ENCODE measurements at regions not wholly inside any gene's neighbourhood (a gene's known extent, or its start where the extent isn't known, plus 50 kb on each side); places are given as distances from the start of the nearest gene placed in this dataset.

GRCh38 chr20:12860619-12861247 is 148.0 kb upstream of the SPTLC3 start:
- no peaks in the 10 kb centered on the region for H3K27me3 ChIP-seq (ENCODE audit: control insufficient read depth, insufficient read depth, low read length)
- ATAC-seq (ENCODE audit: low read depth in 2 of 2): no peak

DNA sequence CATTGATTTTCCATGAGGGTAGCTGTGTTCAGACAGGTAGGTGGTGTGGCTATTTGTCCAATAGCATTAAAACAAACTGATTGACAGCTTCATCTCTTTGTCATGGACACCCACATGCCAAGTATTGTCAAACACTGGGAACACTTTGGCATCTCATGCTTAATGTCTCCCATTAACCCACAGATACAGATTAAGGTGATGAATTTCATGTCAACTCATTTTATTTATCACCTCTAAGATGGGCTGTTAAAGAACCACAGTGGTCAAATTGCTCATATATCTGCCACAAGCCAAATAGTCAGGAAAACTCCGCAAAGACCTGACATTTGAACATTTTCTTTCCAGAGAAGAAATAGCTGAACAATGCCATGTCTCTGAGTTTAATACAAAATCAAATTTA is 139.1 kb upstream of the SPTLC3 start:
- Mint-ChIP-seq H3K36me3 (no peaks in the 10 kb centered on the region), H3K4me3 (no peak overlapping the region), H3K9me3 (peaks cover 0 to 5% (median 3%) of the 10 kb centered on the region in 7 donors), H3K27ac (no peak overlapping the region), H3K4me1 (no peaks in the 10 kb centered on the region), H3K27me3 (no peaks in the 10 kb centered on the region)
- ATAC-seq (ENCODE audit: low read depth in 2 of 2) (no peak), DNase-seq (no peak)
- no peaks in the 10 kb centered on the region for H3K36me3 ChIP-seq (ENCODE audit: control insufficient read depth, insufficient read depth, low read length)
- H3K27ac ChIP-seq (ENCODE audit: insufficient read depth, low read length, poor library complexity, severe bottlenecking): no peak overlapping the region
- H3K4me3 ChIP-seq (ENCODE audit: low read depth, low read length): no peak overlapping the region
- H3K4me1 ChIP-seq (ENCODE audit: control insufficient read depth, insufficient read depth, low read length, poor library complexity, severe bottlenecking): no peaks in the 10 kb centered on the region
- H3K27me3 ChIP-seq (ENCODE audit: control insufficient read depth, insufficient read depth, low read length): no peaks in the 10 kb centered on the region
- H3K9me3 ChIP-seq (ENCODE audit: control insufficient read depth in 2 of 2, low read length in 2 of 2): no peaks in the 10 kb centered on the region

More at GRCh38 chr20:12860619-12861247, 148.0 kb upstream of the SPTLC3 start:
- H3K36me3 Mint-ChIP-seq: no peaks in the 10 kb centered on the region
- no peak overlapping the region for H3K27ac Mint-ChIP-seq
- no peaks in the 10 kb centered on the region for H3K27me3 Mint-ChIP-seq
- no peaks in the 10 kb centered on the region for H3K4me1 ChIP-seq (ENCODE audit: control insufficient read depth, insufficient read depth, low read length, poor library complexity, severe bottlenecking)
- H3K27ac ChIP-seq (ENCODE audit: insufficient read depth, low read length, poor library complexity, severe bottlenecking): no peak overlapping the region
- H3K9me3 ChIP-seq (ENCODE audit: control insufficient read depth in 2 of 2, low read length in 2 of 2): no peaks in the 10 kb centered on the region
- DNase-seq: no peak
- no peaks in the 10 kb centered on the region for H3K36me3 ChIP-seq (ENCODE audit: control insufficient read depth, insufficient read depth, low read length)
- H3K9me3 Mint-ChIP-seq: peaks cover 3 to 30% (median 7%) of the 10 kb centered on the region in 7 donors
- H3K4me1 Mint-ChIP-seq: no peaks in the 10 kb centered on the region
- H3K4me3 ChIP-seq (ENCODE audit: low read depth, low read length): no peak overlapping the region
- H3K4me3 Mint-ChIP-seq: no peak overlapping the region

- Mint-ChIP-seq H3K27ac (no peak overlapping the region), H3K36me3 (no peaks in the 10 kb centered on the region), H3K9me3 (peaks cover 0 to 5% (median 0%) of the 10 kb centered on the region in 7 donors), H3K4me3 (no peak overlapping the region), H3K4me1 (no peaks in the 10 kb centered on the region), H3K27me3 (no peaks in the 10 kb centered on the region)
- DNase-seq (no peak), ATAC-seq (ENCODE audit: low read depth in 2 of 2) (no peak)
- Histone ChIP-seq H3K4me1 (ENCODE audit: control insufficient read depth, insufficient read depth, low read length, poor library complexity, severe bottlenecking) (no peaks in the 10 kb centered on the region), H3K36me3 (ENCODE audit: control insufficient read depth, insufficient read depth, low read length) (no peaks in the 10 kb centered on the region), H3K9me3 (ENCODE audit: control insufficient read depth in 2 of 2, low read length in 2 of 2) (no peaks in the 10 kb centered on the region), H3K4me3 (ENCODE audit: low read depth, low read length) (no peak overlapping the region), H3K27ac (ENCODE audit: insufficient read depth, low read length, poor library complexity, severe bottlenecking) (no peak overlapping the region), H3K27me3 (ENCODE audit: control insufficient read depth, insufficient read depth, low read length) (no peaks in the 10 kb centered on the region)
These were observed 138.2 kb upstream of the SPTLC3 start for GRCh38 chr20:12870588-12870987.

DNA sequence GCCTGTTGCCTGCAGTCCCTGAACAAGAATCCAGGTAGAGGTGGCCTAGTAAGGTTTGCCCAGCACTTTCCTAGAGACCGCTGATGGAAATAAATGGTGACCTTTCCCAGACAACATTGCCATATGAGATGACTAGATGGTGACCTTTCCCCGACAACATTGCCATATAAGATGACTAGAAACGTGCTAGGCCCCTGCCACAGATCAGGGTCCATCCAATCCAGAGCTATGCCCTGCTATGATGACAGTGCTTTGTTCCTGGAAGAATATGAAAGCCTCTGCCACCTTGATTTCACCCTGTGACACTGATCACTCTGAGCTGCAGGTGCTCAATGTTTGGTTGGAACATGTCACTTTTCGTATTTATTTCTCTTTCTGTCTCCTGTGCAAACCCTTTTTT is 133.8 kb upstream of the SPTLC3 start:
- Histone ChIP-seq H3K9me3 (ENCODE audit: control insufficient read depth in 2 of 2, low read length in 2 of 2) (no peaks in the 10 kb centered on the region), H3K27ac (ENCODE audit: insufficient read depth, low read length, poor library complexity, severe bottlenecking) (no peak overlapping the region), H3K4me1 (ENCODE audit: control insufficient read depth, insufficient read depth, low read length, poor library complexity, severe bottlenecking) (no peaks in the 10 kb centered on the region), H3K4me3 (ENCODE audit: low read depth, low read length) (no peak overlapping the region), H3K27me3 (ENCODE audit: control insufficient read depth, insufficient read depth, low read length) (no peaks in the 10 kb centered on the region), H3K36me3 (ENCODE audit: control insufficient read depth, insufficient read depth, low read length) (no peaks in the 10 kb centered on the region)
- ATAC-seq (ENCODE audit: low read depth in 2 of 2) (no peak), DNase-seq (no peak)
- H3K4me3 Mint-ChIP-seq: no peak overlapping the region
- H3K36me3 Mint-ChIP-seq: no peaks in the 10 kb centered on the region
- H3K27me3 Mint-ChIP-seq: no peaks in the 10 kb centered on the region
- H3K27ac Mint-ChIP-seq: no peak overlapping the region
- no peaks in the 10 kb centered on the region for H3K4me1 Mint-ChIP-seq
- H3K9me3 Mint-ChIP-seq: peaks cover 0 to 3% (median 1%) of the 10 kb centered on the region in 7 donors

DNA sequence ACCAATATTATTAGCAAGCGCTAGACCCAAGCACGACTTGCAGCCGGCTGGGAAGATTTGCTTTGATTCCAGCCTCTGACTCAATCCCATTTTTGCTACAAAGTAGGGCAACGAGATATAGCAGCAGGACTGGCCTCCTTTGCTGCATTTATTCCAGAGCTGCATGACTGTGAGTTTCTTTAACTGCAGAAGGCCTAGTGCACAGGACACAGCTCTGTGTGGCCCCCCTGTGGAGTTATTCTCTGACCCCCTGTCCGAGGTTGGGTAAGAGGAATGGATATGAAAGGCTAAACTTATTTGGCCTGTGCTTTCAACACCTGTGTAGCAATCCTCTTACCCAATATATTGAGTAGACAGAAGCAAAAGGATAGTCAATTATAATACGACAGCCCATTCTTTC is 133.3 kb upstream of the SPTLC3 start:
- Histone ChIP-seq H3K36me3 (ENCODE audit: control insufficient read depth, insufficient read depth, low read length) (no peaks in the 10 kb centered on the region), H3K27ac (ENCODE audit: insufficient read depth, low read length, poor library complexity, severe bottlenecking) (no peak overlapping the region), H3K9me3 (ENCODE audit: control insufficient read depth in 2 of 2, low read length in 2 of 2) (no peaks in the 10 kb centered on the region), H3K4me3 (ENCODE audit: low read depth, low read length) (no peak overlapping the region), H3K27me3 (ENCODE audit: control insufficient read depth, insufficient read depth, low read length) (no peaks in the 10 kb centered on the region), H3K4me1 (ENCODE audit: control insufficient read depth, insufficient read depth, low read length, poor library complexity, severe bottlenecking) (no peaks in the 10 kb centered on the region)
- no peaks in the 10 kb centered on the region for H3K4me1 Mint-ChIP-seq
- H3K9me3 Mint-ChIP-seq: peaks cover 0 to 3% (median 1%) of the 10 kb centered on the region in 7 donors
- no peaks in the 10 kb centered on the region for H3K36me3 Mint-ChIP-seq
- no peak overlapping the region for H3K27ac Mint-ChIP-seq
- DNase-seq (no peak), ATAC-seq (ENCODE audit: low read depth in 2 of 2) (no peak)
- no peak overlapping the region for H3K4me3 Mint-ChIP-seq
- H3K27me3 Mint-ChIP-seq: no peaks in the 10 kb centered on the region

DNA sequence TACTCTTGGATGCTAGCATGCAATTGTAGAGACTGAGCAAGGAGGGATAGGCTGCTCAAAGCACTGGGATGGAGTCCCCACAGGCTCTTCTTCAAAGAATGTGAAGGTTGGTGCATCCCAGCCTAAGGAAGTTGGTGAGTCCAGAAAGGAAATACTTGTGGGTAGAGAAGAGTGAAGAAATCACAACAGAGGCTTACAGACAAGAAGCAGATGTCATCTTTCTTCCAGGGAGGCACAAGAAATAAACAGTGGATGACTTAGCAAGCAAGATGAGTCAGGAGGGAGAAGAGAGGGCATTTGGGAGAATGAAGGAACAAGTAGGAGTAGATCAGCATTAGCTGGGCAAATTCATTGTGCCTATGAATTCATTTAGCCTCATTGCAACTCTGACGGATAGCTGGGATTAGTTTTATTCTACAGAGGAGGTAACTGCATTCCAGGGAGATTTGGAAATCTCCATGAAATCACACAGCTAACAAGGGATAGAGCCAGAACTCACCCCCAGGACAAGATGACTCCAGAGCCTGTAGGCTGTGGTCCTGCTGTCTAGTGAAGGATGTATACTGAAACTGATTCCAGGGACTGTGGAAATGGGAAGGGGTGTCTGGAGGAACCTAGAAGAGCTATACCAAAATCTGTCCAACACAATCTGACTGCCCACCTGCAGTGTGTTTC is 125.8 kb upstream of the SPTLC3 start:
- Histone ChIP-seq H3K27me3 (ENCODE audit: control insufficient read depth, insufficient read depth, low read length) (no peaks in the 10 kb centered on the region), H3K4me1 (ENCODE audit: control insufficient read depth, insufficient read depth, low read length, poor library complexity, severe bottlenecking) (no peaks in the 10 kb centered on the region), H3K4me3 (ENCODE audit: low read depth, low read length) (no peak overlapping the region), H3K9me3 (ENCODE audit: control insufficient read depth in 2 of 2, low read length in 2 of 2) (no peaks in the 10 kb centered on the region), H3K27ac (ENCODE audit: insufficient read depth, low read length, poor library complexity, severe bottlenecking) (no peak overlapping the region), H3K36me3 (ENCODE audit: control insufficient read depth, insufficient read depth, low read length) (no peaks in the 10 kb centered on the region)
- H3K4me1 Mint-ChIP-seq: no peaks in the 10 kb centered on the region
- H3K4me3 Mint-ChIP-seq: no peak overlapping the region
- H3K27me3 Mint-ChIP-seq: no peaks in the 10 kb centered on the region
- peaks cover 1 to 14% (median 3%) of the 10 kb centered on the region in 7 donors for H3K9me3 Mint-ChIP-seq
- DNase-seq: no peak
- no peak for ATAC-seq (ENCODE audit: low read depth in 2 of 2)
- H3K27ac Mint-ChIP-seq: no peak overlapping the region
- H3K36me3 Mint-ChIP-seq: no peaks in the 10 kb centered on the region

DNA sequence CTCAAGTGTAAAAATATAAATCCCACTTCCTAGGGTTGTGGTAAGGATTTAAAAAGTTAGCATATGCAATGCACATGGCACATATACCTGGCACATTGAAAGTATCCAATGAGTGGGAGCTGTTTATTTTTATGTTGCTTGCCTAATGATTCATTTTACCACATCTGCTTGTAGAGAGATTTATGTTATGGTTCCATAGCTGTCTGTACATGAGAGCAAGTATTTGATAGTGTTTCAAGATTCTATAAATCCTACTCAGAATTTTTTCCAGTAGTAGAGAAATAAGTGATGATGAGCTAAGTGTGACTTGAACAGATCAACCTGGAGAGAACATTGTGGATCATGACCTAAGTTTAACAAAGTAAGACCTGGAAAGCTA is 125.3 kb upstream of the SPTLC3 start:
- H3K36me3 ChIP-seq (ENCODE audit: control insufficient read depth, insufficient read depth, low read length): no peaks in the 10 kb centered on the region
- no peaks in the 10 kb centered on the region for H3K27me3 Mint-ChIP-seq
- H3K9me3 Mint-ChIP-seq: peaks cover 2 to 14% (median 3%) of the 10 kb centered on the region in 7 donors
- ATAC-seq (ENCODE audit: low read depth in 2 of 2) (no peak), DNase-seq (no peak)
- H3K9me3 ChIP-seq (ENCODE audit: control insufficient read depth in 2 of 2, low read length in 2 of 2): no peaks in the 10 kb centered on the region
- H3K4me3 ChIP-seq (ENCODE audit: low read depth, low read length): no peak overlapping the region
- no peak overlapping the region for H3K4me3 Mint-ChIP-seq
- no peaks in the 10 kb centered on the region for H3K4me1 Mint-ChIP-seq
- no peak overlapping the region for H3K27ac ChIP-seq (ENCODE audit: insufficient read depth, low read length, poor library complexity, severe bottlenecking)
- H3K27me3 ChIP-seq (ENCODE audit: control insufficient read depth, insufficient read depth, low read length): no peaks in the 10 kb centered on the region
- no peaks in the 10 kb centered on the region for H3K36me3 Mint-ChIP-seq
- no peak overlapping the region for H3K27ac Mint-ChIP-seq
- no peaks in the 10 kb centered on the region for H3K4me1 ChIP-seq (ENCODE audit: control insufficient read depth, insufficient read depth, low read length, poor library complexity, severe bottlenecking)
